Right cardiac atrium (tissue), 5 donors: ENCODE measurements at regions not wholly inside any gene's neighbourhood (a gene's known extent, or its start where the extent isn't known, plus 50 kb on each side); places are given as distances from the start of the nearest gene placed in this dataset.

Experiments
- ATAC-seq, 2 donors: fragments of 200-7000 bp; cut with Tn5 transposase; one replicate each; pipeline versions ENCODE4 v1.8.0 to v1.9.1; 2020; ENCODE audit warnings: moderate library complexity in 2 of 2, mild to moderate bottlenecking in 1 of 2
- DNase-seq, 3 donors: peaks; one replicate each; pipeline ENCODE4 v3.0.0-alpha.2; 2020
- H3K27ac ChIP-seq: one replicate; pipeline ENCODE4 v1.5.1; 2013; ENCODE audit warnings: mild to moderate bottlenecking, low read length, control low read depth, moderate library complexity
- H3K27me3 ChIP-seq: one replicate; pipeline ENCODE4 v1.6.1; 2013; ENCODE audit not compliant: control insufficient read depth, insufficient read depth
- H3K4me1 ChIP-seq: one replicate; pipeline ENCODE4 v1.6.1; 2013; ENCODE audit warnings: low read length; ENCODE audit not compliant: control insufficient read depth, insufficient read depth
- H3K4me3 ChIP-seq: one replicate; pipeline ENCODE4 v1.5.1; 2013; ENCODE audit warnings: low read length, control low read depth
- H3K9me3 ChIP-seq: one replicate; pipeline ENCODE4 v1.6.1; 2013; ENCODE audit warnings: low read length; ENCODE audit not compliant: control insufficient read depth
- WGBS: extraction: QIAGEN DNeasy Blood & Tissue Kit; methylation state at CpG from one replicate; pipeline ENCODE4 v1.1.7; 2013; 5-methylcytosine and 5-hydroxymethylcytosine counted together
- intact Hi-C, 4 donors: fragments of 100-400 bp; cut with DNase I; formaldehyde crosslinking; loops; one replicate each; pipeline versions ENCODE4 v1.11.0 to v1.14.0; 2022 to 2023
- donor health status: healthy with polysubstance abuse.
- donor health status: DM: no; HTN: yes; CAD: no.
- donor health status: DM: no; HTN: no; CAD: no.
- donor health status: DM: no; HTN: yes; CAD: no; lungs with severe emphysema.
- donor health status: DM: yes; HTN: yes; CAD: no.

GRCh38 chr9:105062222-105062855 is 134.4 kb upstream of the ABCA1 start:
- WGBS = 93% methylated on average over 7 of the region's 7 CpGs
- Histone ChIP-seq H3K4me1 (peaks cover 6% of the 10 kb centered on the region), H3K27me3 (no peaks in the 10 kb centered on the region), H3K9me3 (no peaks in the 10 kb centered on the region), H3K4me3 (no peak overlapping the region), H3K27ac (no peak overlapping the region)
- no peak for ATAC-seq
- intact Hi-C loops = no loop called here
- no peak for DNase-seq

GRCh38 chr9:105064248-105065097 is 136.5 kb upstream of the ABCA1 start:
- H3K27me3 ChIP-seq = no peaks in the 10 kb centered on the region
- 13% methylated on average over 12 of the region's 12 CpGs for WGBS
- H3K4me1 ChIP-seq = peaks cover 6% of the 10 kb centered on the region
- no peaks in the 10 kb centered on the region for H3K9me3 ChIP-seq
- intact Hi-C loops = no loop called here
- no peak overlapping the region for H3K4me3 ChIP-seq
- peak overlapping the region; percentile 22 for H3K27ac ChIP-seq
- DNase-seq (peak; percentile 89 to 96 (median 95)), ATAC-seq (peak; percentile 96 to 98)

- H3K9me3 ChIP-seq = no peaks in the 10 kb centered on the region
- H3K4me1 ChIP-seq = peaks cover 6% of the 10 kb centered on the region
- no peak for DNase-seq
- intact Hi-C loops = no loop called here
- WGBS = 90% methylated on average over 17 of the region's 17 CpGs
- H3K27ac ChIP-seq = no peak overlapping the region
- no peak overlapping the region for H3K4me3 ChIP-seq
- no peak for ATAC-seq
- no peaks in the 10 kb centered on the region for H3K27me3 ChIP-seq
These were observed 137.4 kb upstream of the ABCA1 start for GRCh38 chr9:105065098-105066088.

- peak in 1 of 2 donors; percentile 14 for ATAC-seq
- intact Hi-C loops = no loop called here
- H3K27ac ChIP-seq = no peak overlapping the region
- H3K27me3 ChIP-seq = no peaks in the 10 kb centered on the region
- H3K4me1 ChIP-seq = peaks cover 6% of the 10 kb centered on the region
- H3K9me3 ChIP-seq = no peaks in the 10 kb centered on the region
- DNase-seq = no peak
- no peak overlapping the region for H3K4me3 ChIP-seq
- WGBS = 50% methylated on average over 5 of the region's 5 CpGs
These were observed 138.4 kb upstream of the ABCA1 start for GRCh38 chr9:105066275-105066865.

- WGBS = 82% methylated on average over 3 of the region's 3 CpGs
- H3K27me3 ChIP-seq = no peaks in the 10 kb centered on the region
- ATAC-seq = no peak
- peaks cover 6% of the 10 kb centered on the region for H3K4me1 ChIP-seq
- DNase-seq = no peak
- no peaks in the 10 kb centered on the region for H3K9me3 ChIP-seq
- intact Hi-C loops = no loop called here
- no peak overlapping the region for H3K4me3 ChIP-seq
- no peak overlapping the region for H3K27ac ChIP-seq
These were observed 140.1 kb upstream of the ABCA1 start for GRCh38 chr9:105067895-105068580.

- ATAC-seq (no peak), DNase-seq (no peak)
- H3K4me3 ChIP-seq = no peak overlapping the region
- H3K9me3 ChIP-seq = no peaks in the 10 kb centered on the region
- 91% methylated on average over 5 of the region's 5 CpGs for WGBS
- intact Hi-C loops = no loop called here
- no peaks in the 10 kb centered on the region for H3K27me3 ChIP-seq
- H3K27ac ChIP-seq = no peak overlapping the region
- peaks cover under 1% of the 10 kb centered on the region for H3K4me1 ChIP-seq
These were observed 141.3 kb upstream of the ABCA1 start for GRCh38 chr9:105069285-105069684.

GRCh38 chr9:105069696-105070095 is 141.7 kb upstream of the ABCA1 start:
- Histone ChIP-seq H3K27me3 (no peaks in the 10 kb centered on the region), H3K4me1 (no peaks in the 10 kb centered on the region), H3K9me3 (no peaks in the 10 kb centered on the region), H3K4me3 (no peak overlapping the region), H3K27ac (no peak overlapping the region)
- WGBS = 65% methylated on average over 1 of the region's 1 CpG
- no peak for DNase-seq
- intact Hi-C loops = no loop called here
- no peak for ATAC-seq

GRCh38 chr9:105070176-105070575 is 142.2 kb upstream of the ABCA1 start:
- Histone ChIP-seq H3K4me1 (no peaks in the 10 kb centered on the region), H3K4me3 (no peak overlapping the region), H3K27me3 (no peaks in the 10 kb centered on the region), H3K9me3 (no peaks in the 10 kb centered on the region), H3K27ac (no peak overlapping the region)
- WGBS = 89% methylated on average over 4 of the region's 4 CpGs
- DNase-seq (no peak), ATAC-seq (no peak)
- intact Hi-C loops = no loop called here

GRCh38 chr9:105072476-105072875 is 144.5 kb upstream of the ABCA1 start:
- no peak overlapping the region for H3K4me3 ChIP-seq
- intact Hi-C loops = no loop called here
- no peak for ATAC-seq
- no peak for DNase-seq
- no peak overlapping the region for H3K27ac ChIP-seq
- H3K27me3 ChIP-seq = no peaks in the 10 kb centered on the region
- no peaks in the 10 kb centered on the region for H3K9me3 ChIP-seq
- no peaks in the 10 kb centered on the region for H3K4me1 ChIP-seq

- Histone ChIP-seq H3K27me3 (no peaks in the 10 kb centered on the region), H3K27ac (no peak overlapping the region), H3K9me3 (no peaks in the 10 kb centered on the region), H3K4me3 (no peak overlapping the region), H3K4me1 (no peaks in the 10 kb centered on the region)
- intact Hi-C loops = no loop called here
- ATAC-seq (no peak), DNase-seq (no peak)
- 63% methylated on average over 1 of the region's 1 CpG for WGBS
These were observed 145.2 kb upstream of the ABCA1 start for GRCh38 chr9:105073147-105073546.
